Chondrocyte (in vitro differentiated cells): ENCODE measurements at regions not wholly inside any gene's neighbourhood (a gene's known extent, or its start where the extent isn't known, plus 50 kb on each side); places are given as distances from the start of the nearest gene placed in this dataset.

Experiments
- DNase-seq: peaks from one replicate; pipeline ENCODE4 v3.0.0; 2021; ENCODE audit warnings: mixed read lengths, low spot score
- H3K27ac Mint-ChIP-seq: one replicate; pipeline ENCODE4 v1.8.0; 2021; ENCODE audit warnings: mild to moderate bottlenecking, moderate library complexity, mixed read lengths; ENCODE audit not compliant: unreplicated experiment
- H3K27me3 Mint-ChIP-seq: 2 replicates; pipeline ENCODE4 v1.8.0; 2021; ENCODE audit warnings: low read depth, mixed read lengths
- H3K36me3 Mint-ChIP-seq: 2 replicates; pipeline ENCODE4 v1.8.0; 2021; ENCODE audit warnings: low read depth, mixed read lengths
- H3K4me1 Mint-ChIP-seq: 2 replicates; pipeline ENCODE4 v1.8.0; 2021; ENCODE audit warnings: low read depth, mild to moderate bottlenecking, mixed read lengths
- H3K4me3 Mint-ChIP-seq: one replicate; pipeline ENCODE4 v1.8.0; 2021; ENCODE audit warnings: mild to moderate bottlenecking, moderate library complexity, mixed read lengths; ENCODE audit not compliant: unreplicated experiment
- H3K9me3 Mint-ChIP-seq: 2 replicates; pipeline ENCODE4 v1.8.0; 2021; ENCODE audit warnings: low read depth, mixed read lengths
- TF ChIP-seq, protein P1 (sequence below): fragments of 200-600 bp; sonication (generic); IDR thresholded peaks from 2 replicates; pipeline ENCODE4 v1.5.0; 2021; ENCODE audit warnings: antibody characterized with exemption, mild to moderate bottlenecking, moderate library complexity

DNA sequence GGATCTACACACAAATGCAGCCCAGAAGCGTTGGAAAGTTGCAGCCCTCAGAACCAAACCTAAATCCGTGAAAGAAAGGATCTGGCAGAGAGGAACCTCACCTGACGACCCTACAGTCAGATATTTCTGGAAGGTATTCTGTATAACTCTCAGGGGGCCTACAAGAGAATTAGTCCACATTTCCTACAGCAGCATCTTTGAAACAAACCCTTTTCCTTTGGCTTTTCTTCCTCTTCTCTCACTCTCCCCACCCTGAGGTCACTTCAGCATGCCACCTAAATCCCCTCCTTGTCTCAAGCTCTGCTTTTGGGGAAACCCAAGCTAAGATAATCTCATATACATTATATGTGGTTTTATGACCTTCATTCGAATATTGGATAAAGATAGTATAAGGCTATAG is 719.0 kb upstream of the MIR17HG start:
- TF ChIP-seq, protein P1, sequence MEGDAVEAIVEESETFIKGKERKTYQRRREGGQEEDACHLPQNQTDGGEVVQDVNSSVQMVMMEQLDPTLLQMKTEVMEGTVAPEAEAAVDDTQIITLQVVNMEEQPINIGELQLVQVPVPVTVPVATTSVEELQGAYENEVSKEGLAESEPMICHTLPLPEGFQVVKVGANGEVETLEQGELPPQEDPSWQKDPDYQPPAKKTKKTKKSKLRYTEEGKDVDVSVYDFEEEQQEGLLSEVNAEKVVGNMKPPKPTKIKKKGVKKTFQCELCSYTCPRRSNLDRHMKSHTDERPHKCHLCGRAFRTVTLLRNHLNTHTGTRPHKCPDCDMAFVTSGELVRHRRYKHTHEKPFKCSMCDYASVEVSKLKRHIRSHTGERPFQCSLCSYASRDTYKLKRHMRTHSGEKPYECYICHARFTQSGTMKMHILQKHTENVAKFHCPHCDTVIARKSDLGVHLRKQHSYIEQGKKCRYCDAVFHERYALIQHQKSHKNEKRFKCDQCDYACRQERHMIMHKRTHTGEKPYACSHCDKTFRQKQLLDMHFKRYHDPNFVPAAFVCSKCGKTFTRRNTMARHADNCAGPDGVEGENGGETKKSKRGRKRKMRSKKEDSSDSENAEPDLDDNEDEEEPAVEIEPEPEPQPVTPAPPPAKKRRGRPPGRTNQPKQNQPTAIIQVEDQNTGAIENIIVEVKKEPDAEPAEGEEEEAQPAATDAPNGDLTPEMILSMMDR: no peak
- H3K9me3 Mint-ChIP-seq: no peaks in the 10 kb centered on the region
- H3K4me1 Mint-ChIP-seq: peaks cover 15% of the 10 kb centered on the region
- H3K36me3 Mint-ChIP-seq: no peaks in the 10 kb centered on the region
- H3K4me3 Mint-ChIP-seq: no peak overlapping the region
- DNase-seq: no peak
- H3K27me3 Mint-ChIP-seq: no peaks in the 10 kb centered on the region
- no peak overlapping the region for H3K27ac Mint-ChIP-seq

DNA sequence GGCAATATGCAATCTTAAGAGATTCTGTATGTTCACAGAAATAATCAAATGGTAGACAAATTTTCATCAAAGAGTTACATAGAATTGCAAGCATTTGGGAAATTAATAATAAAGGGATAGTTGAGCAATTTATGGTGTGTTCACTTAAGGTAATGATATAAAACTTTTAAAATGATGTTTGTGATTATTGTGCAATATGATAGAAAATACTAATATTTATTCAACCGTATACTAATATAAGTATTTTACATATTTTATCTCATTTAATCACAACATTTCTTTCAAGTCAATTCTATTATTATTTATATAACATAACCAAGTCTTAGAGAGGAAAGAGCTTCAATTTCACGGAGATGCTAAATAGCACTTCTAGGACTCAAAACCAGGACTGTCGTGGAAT is 716.8 kb upstream of the MIR17HG start:
- H3K36me3 Mint-ChIP-seq: no peaks in the 10 kb centered on the region
- H3K27ac Mint-ChIP-seq: no peak overlapping the region
- no peak for DNase-seq
- TF ChIP-seq, protein P1: no peak
- H3K9me3 Mint-ChIP-seq: no peaks in the 10 kb centered on the region
- H3K27me3 Mint-ChIP-seq: no peaks in the 10 kb centered on the region
- no peak overlapping the region for H3K4me3 Mint-ChIP-seq
- H3K4me1 Mint-ChIP-seq: peaks cover 18% of the 10 kb centered on the region

DNA sequence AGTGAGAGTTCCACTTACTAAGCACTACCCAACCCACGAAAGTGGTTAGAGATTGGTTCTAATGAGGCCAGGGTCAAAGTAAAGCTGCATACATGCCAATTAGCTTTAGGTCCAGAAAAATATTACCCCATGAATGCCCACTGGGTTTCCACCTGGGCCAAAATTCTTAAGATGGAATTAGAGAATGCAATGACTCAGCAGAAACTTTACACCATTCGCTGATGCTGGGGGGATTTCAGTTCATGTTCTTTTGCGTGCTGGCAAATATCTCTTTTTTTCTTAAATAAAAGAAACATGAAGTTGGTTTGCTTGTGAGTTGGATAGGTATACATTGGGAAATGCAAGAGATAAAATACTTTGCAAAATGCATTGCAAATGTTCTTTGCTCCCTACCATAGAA is 715.3 kb upstream of the MIR17HG start:
- H3K36me3 Mint-ChIP-seq: no peaks in the 10 kb centered on the region
- no peak for DNase-seq
- no peak overlapping the region for H3K4me3 Mint-ChIP-seq
- no peaks in the 10 kb centered on the region for H3K9me3 Mint-ChIP-seq
- peaks cover 24% of the 10 kb centered on the region for H3K4me1 Mint-ChIP-seq
- H3K27ac Mint-ChIP-seq: no peak overlapping the region
- TF ChIP-seq, protein P1: no peak
- H3K27me3 Mint-ChIP-seq: no peaks in the 10 kb centered on the region

DNA sequence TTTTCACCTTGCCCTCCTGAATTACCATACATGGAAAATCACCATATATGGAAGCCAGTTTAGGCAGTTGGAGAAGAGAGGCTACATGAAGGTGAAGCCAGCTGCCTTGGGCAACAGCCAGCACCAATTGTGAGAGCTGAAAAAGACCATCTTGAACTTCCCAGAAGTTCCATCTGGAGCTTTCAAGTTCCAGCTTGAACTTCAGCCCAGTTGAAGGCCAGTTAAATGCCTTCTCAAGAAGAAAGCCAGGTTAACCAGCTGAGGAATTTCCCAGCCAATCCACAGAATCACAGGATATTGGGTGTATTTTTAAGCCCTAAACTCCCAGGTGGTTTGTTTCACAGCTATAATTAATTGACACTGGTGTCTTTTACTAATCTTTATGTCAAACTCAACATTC is 713.6 kb upstream of the MIR17HG start:
- Mint-ChIP-seq H3K9me3 (no peaks in the 10 kb centered on the region), H3K4me3 (no peak overlapping the region), H3K27me3 (no peaks in the 10 kb centered on the region), H3K36me3 (no peaks in the 10 kb centered on the region), H3K27ac (no peak overlapping the region), H3K4me1 (peaks cover 18% of the 10 kb centered on the region)
- no peak for DNase-seq
- TF ChIP-seq, protein P1: no peak

DNA sequence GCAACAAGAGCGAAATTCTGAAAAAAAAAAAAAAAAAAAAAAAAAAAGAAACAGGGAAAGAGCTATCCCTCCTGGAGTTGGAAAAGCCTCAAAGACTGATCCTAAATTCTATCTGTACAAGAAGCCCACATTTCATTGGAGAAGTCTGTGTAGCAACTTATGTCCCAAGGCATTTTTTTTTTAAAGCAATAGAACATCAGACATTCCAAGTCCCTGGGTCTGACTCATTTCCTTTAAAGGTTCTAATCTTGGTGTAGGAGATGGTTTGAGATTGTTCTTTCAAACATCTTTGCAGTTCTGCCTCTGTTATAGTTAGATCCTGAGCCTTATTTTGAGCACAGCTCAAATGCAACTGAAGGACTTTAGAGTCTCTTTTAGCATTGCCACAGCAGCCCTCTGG is 706.5 kb upstream of the MIR17HG start:
- Mint-ChIP-seq H3K4me3 (no peak overlapping the region), H3K4me1 (peaks cover 12% of the 10 kb centered on the region), H3K9me3 (peaks cover 2% of the 10 kb centered on the region), H3K27ac (no peak overlapping the region), H3K27me3 (no peaks in the 10 kb centered on the region), H3K36me3 (no peaks in the 10 kb centered on the region)
- DNase-seq: no peak
- TF ChIP-seq, protein P1: no peak
